ENCODE measurements at regions not wholly inside any gene's neighbourhood (a gene's known extent, or its start where the extent isn't known, plus 50 kb on each side); places are given as distances from the start of the nearest gene placed in this dataset.

DNA sequence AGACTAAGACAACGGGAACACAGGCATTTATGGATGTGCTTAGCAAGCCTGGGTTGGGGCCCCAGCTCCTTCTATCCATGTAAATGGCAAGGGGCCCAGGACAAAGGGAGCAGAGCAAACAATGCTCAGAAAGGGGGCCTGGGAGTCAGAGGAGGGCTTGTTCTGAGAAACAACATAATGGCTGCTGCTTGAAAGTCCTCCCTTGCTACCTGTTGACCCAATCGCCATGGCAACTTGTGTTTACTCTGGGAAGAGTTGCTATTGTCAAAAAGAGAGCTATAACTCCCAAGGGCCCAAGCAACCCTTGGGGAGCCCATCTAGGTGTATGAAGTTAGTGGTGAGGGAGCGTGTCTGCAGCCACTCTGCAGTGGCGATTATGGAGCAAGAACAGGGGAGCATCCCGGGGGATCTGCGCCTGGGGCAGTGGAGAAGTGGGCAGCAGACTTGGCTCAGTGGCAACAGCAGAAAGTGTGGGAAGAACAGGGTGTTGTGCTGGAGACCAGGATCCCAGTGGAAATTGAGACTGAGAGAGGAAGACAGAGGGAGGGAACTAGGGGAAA lies 118.7 kb upstream of the NLRP1 start:
- no peak for TF ChIP-seq POLR2A (IDR thresholded peaks at IDR 0.05; ENCODE audit: low read depth, low read length)
- no peak for TF ChIP-seq ELK1 (IDR thresholded peaks at IDR 0.05; ENCODE audit: borderline replicate concordance, low read depth, low read length)
- TF ChIP-seq CTCF (conservative IDR thresholded peaks at IDR 0.05; ENCODE audit: low read depth, low read length) = no peak
- no peak for TF ChIP-seq CHD1 (IDR thresholded peaks at IDR 0.05; ENCODE audit: low read depth, low read length)
- TF ChIP-seq RCOR1 (IDR thresholded peaks at IDR 0.05; ENCODE audit: insufficient replicate concordance, low read length) = no peak
- TF ChIP-seq BHLHE40 (IDR thresholded peaks at IDR 0.05; ENCODE audit: low read depth, low read length) = no peak
